Heart right ventricle (tissue), 16 donors: ENCODE measurements at regions not wholly inside any gene's neighbourhood (a gene's known extent, or its start where the extent isn't known, plus 50 kb on each side); places are given as distances from the start of the nearest gene placed in this dataset.

Source experiments
- ATAC-seq, 8 donors: fragments of 200-7000 bp; cut with Tn5 transposase; one replicate each; pipeline ENCODE4 v1.9.1; 2020; ENCODE audit warnings: mild to moderate bottlenecking in 8 of 8, moderate library complexity in 8 of 8, moderate number of reproducible peaks in 1 of 8
- DNase-seq, 2 donors: peaks; one replicate each; pipeline ENCODE4 v3.0.0-alpha.2; 2020
- H3K27ac ChIP-seq, 10 donors: fragments of 200-600 bp; sonication (generic) in 2 of 10; one replicate each; pipeline versions ENCODE4 v1.5.0 to v1.8.0; 2020 to 2022; ENCODE audit warnings: mild to moderate bottlenecking in 3 of 10
- H3K27me3 ChIP-seq, 7 donors: fragments of 200-600 bp; one replicate each; pipeline ENCODE4 v1.8.0; 2021 to 2022; ENCODE audit warnings: mild to moderate bottlenecking in 2 of 7
- H3K36me3 ChIP-seq, 9 donors: fragments of 200-600 bp; sonication (generic) in 1 of 9; one replicate each; pipeline versions ENCODE4 v1.5.0 to v1.8.0; 2020 to 2022; ENCODE audit warnings: mild to moderate bottlenecking in 2 of 9
- H3K4me1 ChIP-seq, 9 donors: fragments of 200-600 bp; sonication (generic) in 1 of 9; one replicate each; pipeline versions ENCODE4 v1.5.0 to v1.8.0; 2020 to 2022; ENCODE audit warnings: mild to moderate bottlenecking in 4 of 9
- H3K4me3 ChIP-seq, 10 donors: fragments of 200-600 bp; sonication (generic) in 2 of 10; one replicate each; pipeline versions ENCODE4 v1.5.0 to v1.8.0; 2020 to 2022; ENCODE audit warnings: mild to moderate bottlenecking in 7 of 10, moderate library complexity in 2 of 10
- H3K9me3 ChIP-seq, 11 donors: fragments of 200-600 bp in 10 of 11; sonication (generic) in 2 of 11; one replicate each; pipeline versions ENCODE4 v1.5.0 to v1.8.0; 2013 to 2022; ENCODE audit warnings: mild to moderate bottlenecking in 2 of 11, control low read depth in 1 of 11, moderate library complexity in 1 of 11
- WGBS, 2 donors: extraction: QIAGEN DNeasy Blood & Tissue Kit; methylation state at CpG; one replicate each; pipeline ENCODE4 v1.1.7; 2013; ENCODE audit warnings: inconsistent platforms in 1 of 2; 5-methylcytosine and 5-hydroxymethylcytosine counted together
- intact Hi-C, 10 donors: fragments of 100-400 bp; cut with DNase I; formaldehyde crosslinking; loops; one replicate each; pipeline versions ENCODE4 v1.11.1 to v1.14.2; 2022
- TF ChIP-seq, protein P1 (sequence below), 9 donors: fragments of 200-600 bp; sonication (generic) in 2 of 9; IDR thresholded peaks; one replicate each; pipeline versions ENCODE4 v1.5.0 to v1.8.0; 2021 to 2022; ENCODE audit warnings: antibody characterized with exemption in 9 of 9, mild to moderate bottlenecking in 5 of 9, moderate library complexity in 1 of 9
- donor health status: Arrhythmogenic right ventricular cardiomyopathy.
- donor health status: ischemic (EF 13 %, LVEDD 7.1; RV severe dilation, severe dysfunction).
- donor health status: healthy with polysubstance abuse.
- donor health status: DM: no; HTN: yes; CAD: no.
- donor health status: DM: no; HTN: no; CAD: no.
- donor health status: ischemic (EF 25% LVEDD 6.9; RV normal size, moderate dysfunction).
- donor health status: ischemic (EF 25% LVEDD 5.7; RV mildly dilated, moderate dysfunction).
- donor health status: healthy.
- donor health status: DM: yes; HTN: yes; CAD: no.
- donor health status: Ischemic cardiomyopathy.
- donor health status: ischemic (EF 35%, LVEDD 5.7; RV mildly dilated, moderate dysfunction).
- donor health status: nonischemic (EF 11% LVEDD 7.7; RV severe dilation, severe dysfunction).
- donor health status: DM: yes; HTN: yes; CAD: no.
- donor health status: PGD.
- donor health status: ischemic (EF 29% LVEDD 5.4; RV normal size, mild dysfunction).
- donor health status: nonischemic (EF 23%, LVEDD 6.1; RV moderate dilation, normal function).

GRCh38 chr9:74032421-74032820 is 464.7 kb upstream of the RORB start:
- H3K4me3 ChIP-seq: no peak overlapping the region
- H3K36me3 ChIP-seq: no peaks in the 10 kb centered on the region
- DNase-seq: no peak
- ATAC-seq: no peak
- WGBS, 2 donors: 34 to 40% methylated on average over 2 of the region's 2 CpGs
- intact Hi-C loops: no loop called here
- H3K4me1 ChIP-seq: no peaks in the 10 kb centered on the region
- TF ChIP-seq, protein P1, sequence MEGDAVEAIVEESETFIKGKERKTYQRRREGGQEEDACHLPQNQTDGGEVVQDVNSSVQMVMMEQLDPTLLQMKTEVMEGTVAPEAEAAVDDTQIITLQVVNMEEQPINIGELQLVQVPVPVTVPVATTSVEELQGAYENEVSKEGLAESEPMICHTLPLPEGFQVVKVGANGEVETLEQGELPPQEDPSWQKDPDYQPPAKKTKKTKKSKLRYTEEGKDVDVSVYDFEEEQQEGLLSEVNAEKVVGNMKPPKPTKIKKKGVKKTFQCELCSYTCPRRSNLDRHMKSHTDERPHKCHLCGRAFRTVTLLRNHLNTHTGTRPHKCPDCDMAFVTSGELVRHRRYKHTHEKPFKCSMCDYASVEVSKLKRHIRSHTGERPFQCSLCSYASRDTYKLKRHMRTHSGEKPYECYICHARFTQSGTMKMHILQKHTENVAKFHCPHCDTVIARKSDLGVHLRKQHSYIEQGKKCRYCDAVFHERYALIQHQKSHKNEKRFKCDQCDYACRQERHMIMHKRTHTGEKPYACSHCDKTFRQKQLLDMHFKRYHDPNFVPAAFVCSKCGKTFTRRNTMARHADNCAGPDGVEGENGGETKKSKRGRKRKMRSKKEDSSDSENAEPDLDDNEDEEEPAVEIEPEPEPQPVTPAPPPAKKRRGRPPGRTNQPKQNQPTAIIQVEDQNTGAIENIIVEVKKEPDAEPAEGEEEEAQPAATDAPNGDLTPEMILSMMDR (IDR thresholded peaks at IDR 0.05): no peak
- H3K27me3 ChIP-seq: no peaks in the 10 kb centered on the region
- H3K27ac ChIP-seq: no peak overlapping the region
- H3K9me3 ChIP-seq: no peaks in the 10 kb centered on the region

DNA sequence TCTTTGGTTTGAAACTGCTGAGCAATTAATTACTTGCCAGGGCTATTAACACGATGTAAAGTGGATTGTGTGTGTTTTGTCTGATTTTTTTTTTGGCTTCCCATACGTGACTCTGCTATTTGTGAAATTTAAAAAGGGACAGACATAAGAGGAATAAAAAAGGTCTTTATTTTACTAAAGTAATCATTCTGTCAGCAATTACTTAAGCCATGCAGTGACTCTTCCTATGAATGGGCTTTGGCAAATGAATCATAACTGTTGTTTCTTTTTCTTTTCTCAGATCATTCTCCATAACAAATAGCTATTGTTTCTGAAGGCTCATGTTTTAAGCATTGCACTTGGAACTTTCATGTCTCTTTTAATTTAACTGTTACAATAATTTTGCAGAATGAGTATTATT is 461.3 kb upstream of the RORB start:
- Histone ChIP-seq H3K4me3 (no peak overlapping the region), H3K27ac (no peak overlapping the region), H3K36me3 (no peaks in the 10 kb centered on the region), H3K9me3 (no peaks in the 10 kb centered on the region), H3K27me3 (no peaks in the 10 kb centered on the region), H3K4me1 (no peaks in the 10 kb centered on the region)
- DNase-seq (no peak), ATAC-seq (no peak)
- TF ChIP-seq, protein P1 (IDR thresholded peaks at IDR 0.05): no peak
- intact Hi-C loops: no loop called here
- whole genome bisulfite sequencing, 2 donors: 55 to 59% methylated on average over 2 of the region's 2 CpGs

DNA sequence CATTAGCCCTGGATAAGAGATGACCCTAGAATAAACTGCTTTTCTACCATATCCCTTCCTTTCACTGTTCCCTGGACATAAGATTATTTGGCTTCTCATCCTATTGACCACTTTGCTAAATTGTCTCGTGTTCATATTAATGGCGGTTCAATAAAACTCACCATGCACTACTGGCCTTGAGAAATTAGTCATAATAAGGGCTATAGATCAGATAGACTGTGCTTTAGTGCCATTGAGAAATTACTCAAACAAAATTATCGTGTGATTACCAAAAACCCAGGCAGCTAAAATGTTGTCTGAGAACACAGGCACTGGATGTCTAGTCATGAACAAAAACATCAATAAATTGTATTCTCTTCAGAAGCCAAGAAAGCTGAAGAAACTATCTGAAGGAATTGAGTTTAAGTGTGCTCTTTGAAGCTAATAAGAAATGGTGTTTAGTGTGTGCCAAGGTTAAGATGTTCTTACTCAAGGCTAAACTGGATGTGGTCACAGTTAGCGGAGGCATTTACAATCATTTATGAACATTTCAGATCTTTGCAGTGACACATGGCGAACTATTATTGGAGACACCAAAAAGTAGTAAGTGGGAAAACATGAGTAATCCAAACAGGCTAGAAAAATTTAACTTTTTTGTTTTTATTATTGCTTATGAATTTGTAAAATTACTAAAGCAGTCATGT is 460.4 kb upstream of the RORB start:
- Histone ChIP-seq H3K9me3 (no peaks in the 10 kb centered on the region), H3K27me3 (no peaks in the 10 kb centered on the region), H3K27ac (no peak overlapping the region), H3K4me1 (no peaks in the 10 kb centered on the region), H3K4me3 (no peak overlapping the region), H3K36me3 (no peaks in the 10 kb centered on the region)
- intact Hi-C loops: no loop called here
- ATAC-seq (no peak), DNase-seq (no peak)
- WGBS, 2 donors: 82 to 88% methylated on average over 5 of the region's 5 CpGs
- TF ChIP-seq, protein P1 (IDR thresholded peaks at IDR 0.05): no peak

DNA sequence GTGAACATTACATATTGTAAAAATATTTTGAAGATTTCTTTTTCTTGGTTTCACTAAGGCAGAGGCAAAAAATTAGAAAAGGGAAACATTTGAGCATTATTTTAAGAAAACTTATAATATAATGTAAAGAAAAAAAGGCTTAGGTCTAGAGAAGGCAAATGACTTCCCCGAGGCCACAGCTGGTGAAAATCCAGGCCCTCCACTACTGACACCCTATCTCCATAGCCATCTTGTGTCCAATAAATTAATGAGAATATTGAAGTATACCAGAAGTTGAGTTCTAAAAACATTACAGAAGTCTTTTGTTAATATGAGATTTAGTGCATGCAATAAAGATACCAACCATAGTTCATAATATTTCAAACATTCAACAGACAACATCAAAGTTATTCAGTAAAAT is 459.9 kb upstream of the RORB start:
- H3K27me3 ChIP-seq: no peaks in the 10 kb centered on the region

More for the DNA sequence above, 459.9 kb upstream of the RORB start:
- 75 to 81% methylated on average over 1 of the region's 1 CpG for WGBS, 2 donors
- H3K4me3 ChIP-seq: no peak overlapping the region
- no peaks in the 10 kb centered on the region for H3K9me3 ChIP-seq
- intact Hi-C loops: no loop called here
- H3K4me1 ChIP-seq: no peaks in the 10 kb centered on the region
- ATAC-seq: no peak
- TF ChIP-seq, protein P1 (IDR thresholded peaks at IDR 0.05): no peak
- DNase-seq: no peak
- H3K36me3 ChIP-seq: no peaks in the 10 kb centered on the region
- no peak overlapping the region for H3K27ac ChIP-seq
